A549 (cell line): ENCODE measurements at regions not wholly inside any gene's neighbourhood (a gene's known extent, or its start where the extent isn't known, plus 50 kb on each side); places are given as distances from the start of the nearest gene placed in this dataset.

Source experiments
- BCL3 ChIP-seq: fragments of >200 bp; sonication (Bioruptor Twin); formaldehyde crosslinking; IDR thresholded peaks from 3 replicates; pipeline ENCODE4 v1.6.1; 2016
- BHLHE40 ChIP-seq: IDR thresholded peaks from 2 replicates; pipeline ENCODE4 v1.6.1; 2012; ENCODE audit warnings: low read depth, low read length, inconsistent platforms
- CHD2 ChIP-seq: fragments of 150-350 bp; IDR thresholded peaks from 2 replicates; pipeline ENCODE4 v1.6.1; 2014; ENCODE audit warnings: low read length; ENCODE audit not compliant: partially characterized antibody
- CTCF ChIP-seq: fragments of >200 bp; sonication (Bioruptor Twin); formaldehyde crosslinking; IDR thresholded peaks from 3 replicates; pipeline ENCODE4 v1.5.1; 2016
- HDAC2 ChIP-seq: fragments of 200-600 bp; sonication (generic); IDR thresholded peaks from 2 replicates; pipeline ENCODE4 v1.6.1; 2016
- HOXA7 ChIP-seq: fragments of 250-450 bp; sonication (Bioruptor Pico); IDR thresholded peaks from 2 replicates; pipeline ENCODE4 v1.5.0; 2020; ENCODE audit warnings: mild to moderate bottlenecking, moderate library complexity
- MAFK ChIP-seq: fragments of 450-650 bp; IDR thresholded peaks from 2 replicates; pipeline ENCODE4 v1.6.1; 2014; ENCODE audit not compliant: partially characterized antibody
- MYC ChIP-seq: IDR thresholded peaks from 2 replicates; pipeline ENCODE4 v1.6.1; 2012; ENCODE audit warnings: mild to moderate bottlenecking, inconsistent platforms, low read length, improper control_type of control experiment, borderline replicate concordance
- POLR2A ChIP-seq: IDR thresholded peaks from 2 replicates; pipeline ENCODE4 v1.6.1; 2012; ENCODE audit warnings: mild to moderate bottlenecking, low read length
- RAD21 ChIP-seq, 2 experiments: fragments of >200 bp in 1 of 2; sonication (Bioruptor Twin) in 1 of 2; formaldehyde crosslinking in 1 of 2; IDR thresholded peaks in 1 of 2; conservative IDR thresholded peaks in 1 of 2; 2 replicates in 1 of 2; 3 replicates in 1 of 2; pipeline ENCODE4 v1.6.1; 2012 to 2018; ENCODE audit warnings: inconsistent platforms in 1 of 2
- REST ChIP-seq: fragments of 200-600 bp; sonication (generic); IDR thresholded peaks from 2 replicates; pipeline ENCODE4 v1.6.1; 2016; ENCODE audit warnings: antibody characterized with exemption, mild to moderate bottlenecking, moderate library complexity
- TF ChIP-seq, protein P1 (sequence below): IDR thresholded peaks from 2 replicates; pipeline ENCODE4 v1.6.1; 2012

DNA sequence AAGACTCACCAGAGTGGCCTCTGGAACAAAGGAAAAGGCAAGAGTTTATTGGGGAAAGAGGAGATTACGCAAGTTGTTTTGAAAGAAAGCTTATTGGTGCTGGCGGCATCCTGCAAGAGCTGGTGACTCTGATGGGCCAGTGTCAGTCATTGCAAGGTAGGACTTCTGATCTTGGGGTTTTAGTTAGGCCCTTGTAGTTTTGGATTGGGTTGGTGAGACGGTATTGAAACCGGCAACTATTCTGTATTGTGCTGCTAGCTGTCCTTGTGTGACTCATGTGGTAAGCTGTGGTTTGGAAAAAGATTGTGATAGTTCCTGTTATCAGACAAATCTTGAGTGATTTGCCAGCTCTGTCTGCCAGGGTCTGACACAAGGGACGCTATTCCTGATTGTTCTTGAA is 159.1 kb upstream of the PIEZO2 start:
- TF ChIP-seq BHLHE40 (no peak), CTCF (no peak), HOXA7 (no peak), RAD21 (conservative IDR thresholded peaks at IDR 0.05 in 1 of 2, IDR thresholded peaks at IDR 0.05 in 1 of 2) (no peak), REST (no peak), CHD2 (no peak), POLR2A (no peak), MAFK (no peak), HDAC2 (no peak), BCL3 (no peak), MYC (no peak)
- TF ChIP-seq, protein P1, sequence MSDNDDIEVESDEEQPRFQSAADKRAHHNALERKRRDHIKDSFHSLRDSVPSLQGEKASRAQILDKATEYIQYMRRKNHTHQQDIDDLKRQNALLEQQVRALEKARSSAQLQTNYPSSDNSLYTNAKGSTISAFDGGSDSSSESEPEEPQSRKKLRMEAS: no peak
